Kidney epithelial cell (primary cell): ENCODE measurements at regions not wholly inside any gene's neighbourhood (a gene's known extent, or its start where the extent isn't known, plus 50 kb on each side); places are given as distances from the start of the nearest gene placed in this dataset.
"Not testable (repeated sequence)": the region's sequence is repeated elsewhere in the genome, so short reads cannot be mapped to it uniquely, and the experiment has no call there.

Experiments
- DNase-seq: peaks from one replicate; pipeline ENCODE4 v3.0.0-alpha.2; 2010; ENCODE audit warnings: low read depth
- H3K27me3 ChIP-seq: 2 replicates; pipeline ENCODE4 v1.6.0; 2011; ENCODE audit warnings: low read length; ENCODE audit not compliant: control insufficient read depth, insufficient read depth
- H3K36me3 ChIP-seq: 2 replicates; pipeline ENCODE4 v1.5.1; 2011; ENCODE audit warnings: low read length; ENCODE audit not compliant: control insufficient read depth, insufficient read depth
- H3K4me3 ChIP-seq: 2 replicates; pipeline ENCODE4 v1.5.1; 2011; ENCODE audit warnings: low read depth, mild to moderate bottlenecking, control low read depth, low read length
- CTCF ChIP-seq: IDR thresholded peaks from 2 replicates; pipeline ENCODE4 v1.5.1; 2011; ENCODE audit warnings: mild to moderate bottlenecking, moderate library complexity, low read length, control low read depth, inconsistent platforms; ENCODE audit not compliant: insufficient read depth, poor library complexity, severe bottlenecking

GRCh38 chrX:140087875-140088274, 122.6 kb upstream of the CXorf66 start:
- TF ChIP-seq CTCF, result no peak
- no peaks in the 10 kb centered on the region for H3K36me3 ChIP-seq
- H3K4me3 ChIP-seq, result no peak overlapping the region
- no peak for DNase-seq
- peaks cover 15% of the 10 kb centered on the region for H3K27me3 ChIP-seq

- no peak overlapping the region for H3K4me3 ChIP-seq
- DNase-seq, result no peak
- TF ChIP-seq CTCF, result no peak
- H3K27me3 ChIP-seq, result peaks cover 9% of the 10 kb centered on the region
- no peaks in the 10 kb centered on the region for H3K36me3 ChIP-seq
Observed at GRCh38 chrX:140086691-140087090, 121.4 kb upstream of the CXorf66 start.

- H3K4me3 ChIP-seq, H3K36me3 ChIP-seq, H3K27me3 ChIP-seq, DNase-seq: not testable (repeated sequence)
Observed at GRCh38 chrX:140074851-140075250, 109.5 kb upstream of the CXorf66 start.

GRCh38 chrX:140071037-140071436, 105.7 kb upstream of the CXorf66 start:
- no peak for DNase-seq
- TF ChIP-seq CTCF, result no peak
- H3K36me3 ChIP-seq, result no peaks in the 10 kb centered on the region
- no peak overlapping the region for H3K4me3 ChIP-seq
- no peaks in the 10 kb centered on the region for H3K27me3 ChIP-seq

- no peaks in the 10 kb centered on the region for H3K27me3 ChIP-seq
- no peaks in the 10 kb centered on the region for H3K36me3 ChIP-seq
- TF ChIP-seq CTCF, result no peak
- H3K4me3 ChIP-seq, result no peak overlapping the region
- DNase-seq, result no peak
Observed at GRCh38 chrX:140065961-140066662, 100.8 kb upstream of the CXorf66 start.

GRCh38 chrX:140064993-140065392, 99.7 kb upstream of the CXorf66 start:
- no peak for TF ChIP-seq CTCF
- no peak overlapping the region for H3K4me3 ChIP-seq
- no peaks in the 10 kb centered on the region for H3K27me3 ChIP-seq
- no peak for DNase-seq
- H3K36me3 ChIP-seq, result no peaks in the 10 kb centered on the region
